Mesothelial cell of epicardium (in vitro differentiated cells): ENCODE measurements at regions not wholly inside any gene's neighbourhood (a gene's known extent, or its start where the extent isn't known, plus 50 kb on each side); places are given as distances from the start of the nearest gene placed in this dataset.

ENCODE experiments used
- DNase-seq, 2 experiments: peaks; one replicate each; pipeline ENCODE4 v3.0.0; 2021; ENCODE audit warnings: low spot score in 2 of 2; ENCODE audit not compliant: unreplicated experiment in 2 of 2
- H3K27ac Mint-ChIP-seq: 2 replicates; pipeline ENCODE4 v1.8.0; 2021; ENCODE audit warnings: mixed read lengths
- H3K27me3 Mint-ChIP-seq: 2 replicates; pipeline ENCODE4 v1.8.0; 2021; ENCODE audit warnings: low read depth, mixed read lengths
- H3K36me3 Mint-ChIP-seq: 2 replicates; pipeline ENCODE4 v1.8.0; 2021; ENCODE audit warnings: mixed read lengths
- H3K4me1 Mint-ChIP-seq: 2 replicates; pipeline ENCODE4 v1.8.0; 2021; ENCODE audit warnings: mixed read lengths
- H3K4me3 Mint-ChIP-seq: 2 replicates; pipeline ENCODE4 v1.8.0; 2021; ENCODE audit warnings: mild to moderate bottlenecking, moderate library complexity, mixed read lengths
- H3K9me3 Mint-ChIP-seq: 2 replicates; pipeline ENCODE4 v1.8.0; 2021; ENCODE audit warnings: mixed read lengths
- CTCF ChIP-seq: fragments of 200-600 bp; sonication (generic); IDR thresholded peaks from one replicate; pipeline ENCODE4 v1.5.0; 2021; ENCODE audit warnings: antibody characterized with exemption; ENCODE audit not compliant: unreplicated experiment

GRCh38 chr5:32842813-32843530 lies 131.9 kb downstream of the NPR3 start:
- Mint-ChIP-seq H3K27ac (peak overlapping the region; percentile 57), H3K27me3 (peaks cover 13% of the 10 kb centered on the region), H3K36me3 (no peaks in the 10 kb centered on the region), H3K4me3 (no peak overlapping the region), H3K4me1 (peaks cover 13% of the 10 kb centered on the region), H3K9me3 (no peaks in the 10 kb centered on the region)
- DNase-seq = no peak
- no peak for TF ChIP-seq CTCF

GRCh38 chr5:32843531-32843895 lies 132.4 kb downstream of the NPR3 start:
- peaks cover 15% of the 10 kb centered on the region for H3K4me1 Mint-ChIP-seq
- H3K36me3 Mint-ChIP-seq = no peaks in the 10 kb centered on the region
- no peak overlapping the region for H3K27ac Mint-ChIP-seq
- DNase-seq = no peak
- no peaks in the 10 kb centered on the region for H3K9me3 Mint-ChIP-seq
- no peak overlapping the region for H3K4me3 Mint-ChIP-seq
- no peak for TF ChIP-seq CTCF
- H3K27me3 Mint-ChIP-seq = peaks cover 13% of the 10 kb centered on the region

DNA sequence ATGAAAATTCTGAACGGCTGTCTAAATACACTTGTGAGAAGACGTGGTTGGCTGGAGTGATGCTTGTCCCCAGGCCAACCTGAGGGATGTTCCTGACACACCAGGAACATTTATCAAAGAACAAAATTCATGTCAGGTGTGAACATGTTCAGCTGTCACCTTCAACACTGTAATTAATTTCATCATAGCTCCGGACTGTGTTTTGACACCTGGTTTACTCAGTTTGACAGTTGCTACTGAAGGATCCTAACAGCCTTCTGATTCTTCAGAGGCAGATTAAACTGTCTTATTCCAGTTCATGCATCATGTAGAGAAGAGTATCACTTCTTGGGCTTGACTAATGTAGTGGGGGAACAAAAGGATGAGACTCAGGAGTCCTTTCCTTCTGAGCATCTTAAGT lies 134.1 kb downstream of the NPR3 start:
- peaks cover 24% of the 10 kb centered on the region for H3K4me1 Mint-ChIP-seq
- H3K36me3 Mint-ChIP-seq = no peaks in the 10 kb centered on the region
- no peaks in the 10 kb centered on the region for H3K9me3 Mint-ChIP-seq
- TF ChIP-seq CTCF = no peak
- no peak overlapping the region for H3K4me3 Mint-ChIP-seq
- peaks cover 17% of the 10 kb centered on the region for H3K27me3 Mint-ChIP-seq
- H3K27ac Mint-ChIP-seq = no peak overlapping the region
- DNase-seq = no peak

GRCh38 chr5:32848120-32848519 lies 137.0 kb downstream of the NPR3 start:
- no peak for TF ChIP-seq CTCF
- H3K9me3 Mint-ChIP-seq = no peaks in the 10 kb centered on the region
- no peak for DNase-seq
- H3K27me3 Mint-ChIP-seq = peaks cover 17% of the 10 kb centered on the region
- H3K4me1 Mint-ChIP-seq = peaks cover 32% of the 10 kb centered on the region
- no peak overlapping the region for H3K4me3 Mint-ChIP-seq
- no peaks in the 10 kb centered on the region for H3K36me3 Mint-ChIP-seq
- H3K27ac Mint-ChIP-seq = no peak overlapping the region

- H3K4me1 Mint-ChIP-seq = peaks cover 27% of the 10 kb centered on the region
- H3K4me3 Mint-ChIP-seq = no peak overlapping the region
- H3K27me3 Mint-ChIP-seq = peaks cover 17% of the 10 kb centered on the region
- DNase-seq = no peak
- H3K27ac Mint-ChIP-seq = no peak overlapping the region
- H3K36me3 Mint-ChIP-seq = no peaks in the 10 kb centered on the region
- no peak for TF ChIP-seq CTCF
- no peaks in the 10 kb centered on the region for H3K9me3 Mint-ChIP-seq
Observed at GRCh38 chr5:32848681-32849080, 137.6 kb downstream of the NPR3 start.
